ENCODE measurements at regions not wholly inside any gene's neighbourhood (a gene's known extent, or its start where the extent isn't known, plus 50 kb on each side); places are given as distances from the start of the nearest gene placed in this dataset.
"Not testable (repeated sequence)": the region's sequence is repeated elsewhere in the genome, so short reads cannot be mapped to it uniquely, and the experiment has no call there.

GRCh38 chr3:22380253-22380652 is 629.2 kb upstream of the ZNF385D start:
- no peak overlapping the region for H3K4me3 ChIP-seq (ENCODE audit: low read depth, low read length)
- H3K9me3 ChIP-seq (ENCODE audit: control insufficient read depth, low read length), result no peaks in the 10 kb centered on the region
- no peak overlapping the region for H2AFZ ChIP-seq
- no peaks in the 10 kb centered on the region for H3K36me3 ChIP-seq (ENCODE audit: control insufficient read depth, insufficient read depth, low read length)
- H3K79me2 ChIP-seq, result no peaks in the 10 kb centered on the region
- no peaks in the 10 kb centered on the region for H3K27me3 ChIP-seq (ENCODE audit: control insufficient read depth, insufficient read depth, low read length)
- no peaks in the 10 kb centered on the region for H3K4me1 ChIP-seq
- no peak overlapping the region for H3K4me2 ChIP-seq (ENCODE audit: low read length)
- no peak overlapping the region for H3K27ac ChIP-seq
- TF ChIP-seq CTCF (IDR thresholded peaks at IDR 0.05), result no peak
- no peak overlapping the region for H3K9ac ChIP-seq

- not testable (repeated sequence) for H3K9ac ChIP-seq; H3K79me2 ChIP-seq; H3K4me3 ChIP-seq (ENCODE audit: low read depth, low read length); H3K27me3 ChIP-seq (ENCODE audit: control insufficient read depth, insufficient read depth, low read length); H3K36me3 ChIP-seq (ENCODE audit: control insufficient read depth, insufficient read depth, low read length); H3K27ac ChIP-seq; H3K4me1 ChIP-seq; H2AFZ ChIP-seq; H3K9me3 ChIP-seq (ENCODE audit: control insufficient read depth, low read length); H3K4me2 ChIP-seq (ENCODE audit: low read length)
Observed at GRCh38 chr3:22381564-22381963, 630.6 kb upstream of the ZNF385D start.

GRCh38 chr3:22383285-22383684 is 632.3 kb upstream of the ZNF385D start:
- Histone ChIP-seq H3K4me2 (ENCODE audit: low read length) (no peak overlapping the region), H3K27me3 (ENCODE audit: control insufficient read depth, insufficient read depth, low read length) (no peaks in the 10 kb centered on the region), H3K79me2 (no peaks in the 10 kb centered on the region), H3K9me3 (ENCODE audit: control insufficient read depth, low read length) (no peaks in the 10 kb centered on the region), H2AFZ (no peak overlapping the region), H3K36me3 (ENCODE audit: control insufficient read depth, insufficient read depth, low read length) (no peaks in the 10 kb centered on the region), H3K9ac (no peak overlapping the region), H3K4me3 (ENCODE audit: low read depth, low read length) (no peak overlapping the region), H3K27ac (no peak overlapping the region), H3K4me1 (no peaks in the 10 kb centered on the region)
- no peak for TF ChIP-seq CTCF (IDR thresholded peaks at IDR 0.05)

- Histone ChIP-seq H3K4me3 (ENCODE audit: low read depth, low read length) (no peak overlapping the region), H3K27me3 (ENCODE audit: control insufficient read depth, insufficient read depth, low read length) (no peaks in the 10 kb centered on the region), H3K4me2 (ENCODE audit: low read length) (no peak overlapping the region), H3K36me3 (ENCODE audit: control insufficient read depth, insufficient read depth, low read length) (no peaks in the 10 kb centered on the region), H3K9ac (no peak overlapping the region), H3K79me2 (no peaks in the 10 kb centered on the region), H3K27ac (no peak overlapping the region), H3K9me3 (ENCODE audit: control insufficient read depth, low read length) (no peaks in the 10 kb centered on the region), H2AFZ (no peak overlapping the region), H3K4me1 (no peaks in the 10 kb centered on the region)
- no peak for TF ChIP-seq CTCF (IDR thresholded peaks at IDR 0.05)
Observed at GRCh38 chr3:22386107-22386506, 635.1 kb upstream of the ZNF385D start.

GRCh38 chr3:22392286-22392685 is 641.3 kb upstream of the ZNF385D start:
- H3K27ac ChIP-seq, result no peak overlapping the region
- no peaks in the 10 kb centered on the region for H3K79me2 ChIP-seq
- no peak overlapping the region for H3K4me3 ChIP-seq (ENCODE audit: low read depth, low read length)
- H3K4me2 ChIP-seq (ENCODE audit: low read length), result no peak overlapping the region
- H3K4me1 ChIP-seq, result no peaks in the 10 kb centered on the region
- no peaks in the 10 kb centered on the region for H3K36me3 ChIP-seq (ENCODE audit: control insufficient read depth, insufficient read depth, low read length)
- TF ChIP-seq CTCF (IDR thresholded peaks at IDR 0.05), result no peak
- no peak overlapping the region for H3K9ac ChIP-seq
- no peaks in the 10 kb centered on the region for H3K27me3 ChIP-seq (ENCODE audit: control insufficient read depth, insufficient read depth, low read length)
- no peaks in the 10 kb centered on the region for H3K9me3 ChIP-seq (ENCODE audit: control insufficient read depth, low read length)
- H2AFZ ChIP-seq, result no peak overlapping the region

Measured in parathyroid adenoma (tissue), 2 donors.